SH-SY5Y (cell line): ENCODE measurements at regions not wholly inside any gene's neighbourhood (a gene's known extent, or its start where the extent isn't known, plus 50 kb on each side); places are given as distances from the start of the nearest gene placed in this dataset.

Experiments used
- GATA2 ChIP-seq: IDR thresholded peaks from 2 replicates; pipeline ENCODE4 v1.6.1; 2011; ENCODE audit warnings: mild to moderate bottlenecking, low read depth, low read length
- GATA3 ChIP-seq: IDR thresholded peaks from 2 replicates; pipeline ENCODE4 v1.6.1; 2011; ENCODE audit warnings: low read depth, mild to moderate bottlenecking, low read length, moderate library complexity

DNA sequence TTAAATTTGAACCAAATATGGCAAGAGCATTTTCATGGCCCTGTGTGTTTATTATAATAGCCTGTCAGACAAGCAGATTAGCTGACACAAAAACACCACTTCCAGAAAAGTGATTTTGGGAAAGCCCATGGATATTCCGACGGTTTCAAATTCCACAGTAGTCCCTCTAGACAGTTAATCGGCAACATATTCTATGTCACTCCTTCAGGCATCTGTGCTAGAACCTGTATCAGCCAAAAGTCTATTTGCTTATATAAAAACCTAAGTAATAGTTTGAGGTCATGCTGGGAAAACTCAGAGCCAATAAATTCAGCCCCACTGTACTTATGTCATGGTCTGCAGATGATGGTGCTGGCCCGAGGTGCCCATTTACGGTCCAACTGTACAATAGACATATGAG is 110.2 kb upstream of the ARHGEF26 start:
- TF ChIP-seq GATA2 = no peak
- no peak for TF ChIP-seq GATA3
